ENCODE measurements at regions not wholly inside any gene's neighbourhood (a gene's known extent, or its start where the extent isn't known, plus 50 kb on each side); places are given as distances from the start of the nearest gene placed in this dataset.

- TF ChIP-seq POLR2AphosphoS5 (IDR thresholded peaks at IDR 0.05; ENCODE audit: low read depth, low read length) (no peak), POLR2A (IDR thresholded peaks at IDR 0.05; ENCODE audit: low read depth, low read length) (no peak)
Measured at GRCh38 chr1:30241681-30242080, 481.7 kb downstream of the MATN1 start.
